HL-60 (cell line): ENCODE measurements at regions not wholly inside any gene's neighbourhood (a gene's known extent, or its start where the extent isn't known, plus 50 kb on each side); places are given as distances from the start of the nearest gene placed in this dataset.

Experiments
- DNase-seq, 2 experiments: peaks; one replicate each; pipeline ENCODE4 v3.0.0-alpha.2; 2010 to 2020; ENCODE audit warnings: low read depth in 1 of 2, low spot score in 1 of 2
- H3K27ac ChIP-seq: fragments of 250-450 bp; sonication (Bioruptor Pico); replicated peaks from 2 replicates; pipeline ENCODE4 v1.5.1; 2020; ENCODE audit warnings: mild to moderate bottlenecking, moderate library complexity
- H3K27me3 ChIP-seq: fragments of 250-450 bp; sonication (Bioruptor Pico); 2 replicates; pipeline ENCODE4 v1.5.1; 2021; ENCODE audit warnings: mild to moderate bottlenecking, moderate library complexity; ENCODE audit not compliant: insufficient read depth, poor library complexity, severe bottlenecking
- H3K4me3 ChIP-seq: replicated peaks from 2 replicates; pipeline ENCODE4 v1.5.1; 2011; ENCODE audit warnings: mild to moderate bottlenecking, control low read depth, low read length; ENCODE audit not compliant: insufficient read depth
- CTCF ChIP-seq: IDR thresholded peaks from one replicate; pipeline ENCODE4 v1.5.1; 2011; ENCODE audit warnings: low read length, control low read depth, inconsistent platforms; ENCODE audit not compliant: insufficient read depth
- GABPA ChIP-seq: IDR thresholded peaks from 2 replicates; pipeline ENCODE4 v1.6.1; 2012; ENCODE audit warnings: low read depth
- POLR2AphosphoS5 ChIP-seq: IDR thresholded peaks from 2 replicates; pipeline ENCODE4 v1.6.1; 2012; ENCODE audit warnings: low read depth
- REST ChIP-seq: IDR thresholded peaks from 2 replicates; pipeline ENCODE4 v1.6.1; 2012; ENCODE audit warnings: low read depth; ENCODE audit not compliant: insufficient replicate concordance
- SPI1 ChIP-seq: IDR thresholded peaks from 2 replicates; pipeline ENCODE4 v1.6.1; 2012; ENCODE audit warnings: low read depth, mild to moderate bottlenecking, borderline replicate concordance

GRCh38 chr9:10867194-10867593 is 254.4 kb upstream of the PTPRD start:
- H3K4me3 ChIP-seq, result no peak overlapping the region
- no peak for TF ChIP-seq SPI1
- no peak for TF ChIP-seq REST
- TF ChIP-seq POLR2AphosphoS5, result no peak
- no peak for TF ChIP-seq CTCF
- no peak for TF ChIP-seq GABPA
- no peaks in the 10 kb centered on the region for H3K27me3 ChIP-seq
- H3K27ac ChIP-seq, result no peak overlapping the region
- no peak for DNase-seq

GRCh38 chr9:10869687-10870086 is 256.9 kb upstream of the PTPRD start:
- TF ChIP-seq REST (no peak), POLR2AphosphoS5 (no peak), GABPA (no peak), CTCF (no peak), SPI1 (no peak)
- DNase-seq, result no peak
- Histone ChIP-seq H3K27me3 (no peaks in the 10 kb centered on the region), H3K4me3 (no peak overlapping the region), H3K27ac (no peak overlapping the region)

- H3K27ac ChIP-seq, result no peak overlapping the region
- TF ChIP-seq SPI1, result no peak
These were observed 261.2 kb upstream of the PTPRD start for GRCh38 chr9:10873999-10874398.

GRCh38 chr9:10875752-10876151 is 262.9 kb upstream of the PTPRD start:
- H3K4me3 ChIP-seq, result no peak overlapping the region
- TF ChIP-seq SPI1 (no peak), GABPA (no peak), POLR2AphosphoS5 (no peak), CTCF (no peak), REST (no peak)
- no peaks in the 10 kb centered on the region for H3K27me3 ChIP-seq
- no peak for DNase-seq
- H3K27ac ChIP-seq, result no peak overlapping the region

More at GRCh38 chr9:10873999-10874398, 261.2 kb upstream of the PTPRD start:
- DNase-seq, result no peak
- no peak overlapping the region for H3K4me3 ChIP-seq
- no peaks in the 10 kb centered on the region for H3K27me3 ChIP-seq
